CD4-positive, alpha-beta T cell treated with Interleukin-6 at 100 ng/mL for 8 hours (primary cell): ENCODE measurements at regions not wholly inside any gene's neighbourhood (a gene's known extent, or its start where the extent isn't known, plus 50 kb on each side); places are given as distances from the start of the nearest gene placed in this dataset.
"Not testable (repeated sequence)": the region's sequence is repeated elsewhere in the genome, so short reads cannot be mapped to it uniquely, and the experiment has no call there.

Experiments used
- DNase-seq: peaks from one replicate; pipeline ENCODE4 v3.0.0-alpha.2; 2020; ENCODE audit warnings: mixed read lengths, low spot score

GRCh38 chr5:130724658-130725057 is 440.4 kb downstream of the HINT1 start:
- no peak for DNase-seq

GRCh38 chr5:130720355-130720754 is 444.7 kb downstream of the HINT1 start:
- DNase-seq = no peak

- no peak for DNase-seq
These were observed 449.5 kb downstream of the HINT1 start for GRCh38 chr5:130715541-130715940.

GRCh38 chr5:130714200-130714599 is 450.9 kb downstream of the HINT1 start:
- no peak for DNase-seq

- no peak for DNase-seq
These were observed 452.7 kb downstream of the HINT1 start for GRCh38 chr5:130712324-130712723.

- no peak for DNase-seq
These were observed 454.5 kb downstream of the HINT1 start for GRCh38 chr5:130710596-130710995.

- DNase-seq = no peak
These were observed 456.3 kb downstream of the HINT1 start for GRCh38 chr5:130708754-130709153.

- DNase-seq = no peak
These were observed 458.4 kb downstream of the HINT1 start for GRCh38 chr5:130706696-130707095.

- no peak for DNase-seq
These were observed 459.7 kb downstream of the HINT1 start for GRCh38 chr5:130705368-130705767.

- DNase-seq = no peak
These were observed 471.5 kb downstream of the HINT1 start for GRCh38 chr5:130693509-130693908.

GRCh38 chr5:130692770-130693169 is 472.3 kb downstream of the HINT1 start:
- DNase-seq = no peak

GRCh38 chr5:130689831-130690230 is 475.2 kb downstream of the HINT1 start:
- DNase-seq = no peak

- no peak for DNase-seq
These were observed 477.8 kb downstream of the HINT1 start for GRCh38 chr5:130687085-130687733.

GRCh38 chr5:130678637-130679036 is 486.4 kb downstream of the HINT1 start:
- DNase-seq = no peak

- no peak for DNase-seq
These were observed 498.6 kb downstream of the HINT1 start for GRCh38 chr5:130666462-130666861.

GRCh38 chr5:130652176-130652575 is 512.9 kb downstream of the HINT1 start:
- DNase-seq = no peak

- no peak for DNase-seq
These were observed 513.6 kb downstream of the HINT1 start for GRCh38 chr5:130651440-130651839.

- no peak for DNase-seq
These were observed 521.7 kb downstream of the HINT1 start for GRCh38 chr5:130643321-130643720.

- DNase-seq = no peak
These were observed 522.6 kb downstream of the HINT1 start for GRCh38 chr5:130642461-130642860.

- no peak for DNase-seq
These were observed 537.9 kb downstream of the HINT1 start for GRCh38 chr5:130627145-130627544.

GRCh38 chr5:130624805-130625204 is 540.3 kb downstream of the HINT1 start:
- DNase-seq = no peak

GRCh38 chr5:130616161-130616560 is 548.9 kb downstream of the HINT1 start:
- no peak for DNase-seq

GRCh38 chr5:130605234-130605633 is 559.8 kb downstream of the HINT1 start:
- no peak for DNase-seq

- not testable (repeated sequence) for DNase-seq
These were observed 568.4 kb downstream of the HINT1 start for GRCh38 chr5:130596647-130597046.
